AG10803 (cell line): ENCODE measurements at regions not wholly inside any gene's neighbourhood (a gene's known extent, or its start where the extent isn't known, plus 50 kb on each side); places are given as distances from the start of the nearest gene placed in this dataset.

Experiments
- DNase-seq: peaks from one replicate; pipeline ENCODE4 v3.0.0; 2010; ENCODE audit warnings: low read depth
- H3K4me3 ChIP-seq: 2 replicates; pipeline ENCODE4 v1.5.1; 2011; ENCODE audit warnings: mild to moderate bottlenecking, low read length, control low read depth
- TF ChIP-seq, protein P1 (sequence below): conservative IDR thresholded peaks from 2 replicates; pipeline ENCODE4 v1.5.1; 2011; ENCODE audit warnings: mild to moderate bottlenecking, low read length, control low read depth, inconsistent platforms

GRCh38 chr2:236656166-236656565 lies 86.5 kb downstream of the ACKR3 start:
- no peak overlapping the region for H3K4me3 ChIP-seq
- TF ChIP-seq, protein P1, sequence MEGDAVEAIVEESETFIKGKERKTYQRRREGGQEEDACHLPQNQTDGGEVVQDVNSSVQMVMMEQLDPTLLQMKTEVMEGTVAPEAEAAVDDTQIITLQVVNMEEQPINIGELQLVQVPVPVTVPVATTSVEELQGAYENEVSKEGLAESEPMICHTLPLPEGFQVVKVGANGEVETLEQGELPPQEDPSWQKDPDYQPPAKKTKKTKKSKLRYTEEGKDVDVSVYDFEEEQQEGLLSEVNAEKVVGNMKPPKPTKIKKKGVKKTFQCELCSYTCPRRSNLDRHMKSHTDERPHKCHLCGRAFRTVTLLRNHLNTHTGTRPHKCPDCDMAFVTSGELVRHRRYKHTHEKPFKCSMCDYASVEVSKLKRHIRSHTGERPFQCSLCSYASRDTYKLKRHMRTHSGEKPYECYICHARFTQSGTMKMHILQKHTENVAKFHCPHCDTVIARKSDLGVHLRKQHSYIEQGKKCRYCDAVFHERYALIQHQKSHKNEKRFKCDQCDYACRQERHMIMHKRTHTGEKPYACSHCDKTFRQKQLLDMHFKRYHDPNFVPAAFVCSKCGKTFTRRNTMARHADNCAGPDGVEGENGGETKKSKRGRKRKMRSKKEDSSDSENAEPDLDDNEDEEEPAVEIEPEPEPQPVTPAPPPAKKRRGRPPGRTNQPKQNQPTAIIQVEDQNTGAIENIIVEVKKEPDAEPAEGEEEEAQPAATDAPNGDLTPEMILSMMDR = no peak
- DNase-seq = no peak

GRCh38 chr2:236656721-236657120 lies 87.1 kb downstream of the ACKR3 start:
- DNase-seq = no peak
- no peak overlapping the region for H3K4me3 ChIP-seq
- TF ChIP-seq, protein P1 = no peak

DNA sequence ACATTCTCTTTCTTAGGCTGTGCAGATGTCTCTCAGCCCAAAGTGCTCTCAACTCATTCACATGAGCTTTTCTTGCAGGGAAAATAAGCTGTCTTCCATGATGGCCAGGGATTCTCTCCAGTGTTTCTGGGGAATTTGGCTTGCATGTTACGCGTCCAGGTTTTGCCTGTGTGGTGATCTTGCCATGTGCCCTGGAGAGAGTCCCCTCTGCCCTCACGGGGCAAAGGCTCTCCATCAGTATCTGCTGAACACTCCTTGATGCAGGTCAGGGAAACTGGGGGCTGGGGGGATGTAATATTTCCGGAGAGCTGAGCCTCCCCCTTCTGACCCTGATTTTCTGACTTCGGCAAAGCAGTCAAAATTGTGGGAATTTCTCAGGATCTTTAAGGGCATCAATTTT lies 87.6 kb downstream of the ACKR3 start:
- H3K4me3 ChIP-seq = no peak overlapping the region
- no peak for DNase-seq
- TF ChIP-seq, protein P1 = no peak

DNA sequence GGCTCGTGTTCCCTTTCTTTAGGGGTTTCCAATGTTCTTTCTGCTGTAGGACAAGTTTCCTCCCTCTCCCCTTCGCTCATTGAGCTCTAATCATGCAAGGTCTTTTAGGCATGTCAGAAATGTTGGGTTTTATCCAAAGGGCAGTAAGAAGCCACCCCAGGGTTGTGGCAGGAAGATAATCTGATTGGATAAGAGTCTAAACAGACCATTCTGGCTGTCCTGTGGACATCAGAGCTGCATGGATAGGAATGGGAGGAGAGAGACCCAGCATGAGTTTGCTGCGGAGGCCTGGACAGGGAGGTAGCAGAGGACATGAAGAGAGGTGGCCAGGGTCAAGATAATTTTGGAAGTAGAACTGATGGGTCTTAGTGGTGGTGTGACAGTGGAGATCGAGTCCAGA lies 88.2 kb downstream of the ACKR3 start:
- no peak overlapping the region for H3K4me3 ChIP-seq
- TF ChIP-seq, protein P1 = no peak
- peak; percentile 34 for DNase-seq

GRCh38 chr2:236658974-236659757 lies 89.5 kb downstream of the ACKR3 start:
- TF ChIP-seq, protein P1 = no peak
- DNase-seq = no peak
- H3K4me3 ChIP-seq = no peak overlapping the region

DNA sequence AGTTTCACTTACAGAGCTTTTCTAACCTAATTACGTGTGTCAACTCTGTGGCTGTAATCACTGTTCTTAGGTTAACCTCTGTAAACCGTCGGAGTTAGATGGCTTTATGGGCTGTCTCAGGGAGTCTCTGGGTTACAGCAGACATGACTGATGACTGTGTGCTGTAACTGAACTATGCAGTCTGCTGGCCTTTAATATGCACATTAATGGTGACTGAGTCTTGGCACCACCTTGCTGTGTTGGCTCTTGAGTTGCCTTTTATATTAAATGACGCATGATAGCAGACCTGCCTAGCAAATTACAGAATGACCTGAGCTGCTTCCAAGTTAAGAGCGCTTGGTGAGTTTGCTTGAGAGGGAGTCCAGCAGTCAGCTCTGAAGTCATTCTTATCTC lies 90.1 kb downstream of the ACKR3 start:
- TF ChIP-seq, protein P1 = no peak
- H3K4me3 ChIP-seq = no peak overlapping the region
- DNase-seq = no peak

GRCh38 chr2:236661061-236661761 lies 91.6 kb downstream of the ACKR3 start:
- TF ChIP-seq, protein P1 = 0 out of 2 replicates have a peak, but pooled peaks have one; percentile 4
- DNase-seq = peak; percentile 52
- H3K4me3 ChIP-seq = 0 out of 2 replicates have a peak overlapping the region, but pooled peaks have one; percentile 12
